ENCODE measurements at regions not wholly inside any gene's neighbourhood (a gene's known extent, or its start where the extent isn't known, plus 50 kb on each side); places are given as distances from the start of the nearest gene placed in this dataset.

GRCh38 chr2:221044781-221045180, 527.3 kb downstream of the EPHA4 start:
- no peak for TF ChIP-seq CTCF (IDR thresholded peaks at IDR 0.05; ENCODE audit: unreplicated experiment)
- Mint-ChIP-seq H3K27ac (no peak overlapping the region), H3K27me3 (no peaks in the 10 kb centered on the region), H3K36me3 (ENCODE audit: insufficient read depth) (no peaks in the 10 kb centered on the region), H3K4me1 (ENCODE audit: low read depth) (no peaks in the 10 kb centered on the region), H3K4me3 (ENCODE audit: low read depth) (no peak overlapping the region), H3K9me3 (ENCODE audit: low read depth) (no peaks in the 10 kb centered on the region)
- no peak for DNase-seq (ENCODE audit: low spot score, unreplicated experiment)

- no peak overlapping the region for H3K4me3 Mint-ChIP-seq (ENCODE audit: low read depth)
- TF ChIP-seq CTCF (IDR thresholded peaks at IDR 0.05; ENCODE audit: unreplicated experiment), result no peak
- H3K27ac Mint-ChIP-seq, result no peak overlapping the region
- no peaks in the 10 kb centered on the region for H3K9me3 Mint-ChIP-seq (ENCODE audit: low read depth)
- H3K27me3 Mint-ChIP-seq, result no peaks in the 10 kb centered on the region
- no peak for DNase-seq (ENCODE audit: low spot score, unreplicated experiment)
- no peaks in the 10 kb centered on the region for H3K4me1 Mint-ChIP-seq (ENCODE audit: low read depth)
- no peaks in the 10 kb centered on the region for H3K36me3 Mint-ChIP-seq (ENCODE audit: insufficient read depth)
Observed at GRCh38 chr2:221050020-221050795, 521.9 kb downstream of the EPHA4 start.

- H3K4me3 Mint-ChIP-seq (ENCODE audit: low read depth), result no peak overlapping the region
- H3K36me3 Mint-ChIP-seq (ENCODE audit: insufficient read depth), result no peaks in the 10 kb centered on the region
- H3K27ac Mint-ChIP-seq, result no peak overlapping the region
- H3K4me1 Mint-ChIP-seq (ENCODE audit: low read depth), result no peaks in the 10 kb centered on the region
- no peaks in the 10 kb centered on the region for H3K27me3 Mint-ChIP-seq
- DNase-seq (ENCODE audit: low spot score, unreplicated experiment), result no peak
- H3K9me3 Mint-ChIP-seq (ENCODE audit: low read depth), result no peaks in the 10 kb centered on the region
- no peak for TF ChIP-seq CTCF (IDR thresholded peaks at IDR 0.05; ENCODE audit: unreplicated experiment)
Observed at GRCh38 chr2:221051162-221051561, 520.9 kb downstream of the EPHA4 start.

- no peak for TF ChIP-seq CTCF (IDR thresholded peaks at IDR 0.05; ENCODE audit: unreplicated experiment)
- Mint-ChIP-seq H3K9me3 (ENCODE audit: low read depth) (peaks cover 11% of the 10 kb centered on the region), H3K27me3 (no peaks in the 10 kb centered on the region), H3K4me3 (ENCODE audit: low read depth) (no peak overlapping the region), H3K4me1 (ENCODE audit: low read depth) (no peaks in the 10 kb centered on the region), H3K27ac (no peak overlapping the region), H3K36me3 (ENCODE audit: insufficient read depth) (no peaks in the 10 kb centered on the region)
- no peak for DNase-seq (ENCODE audit: low spot score, unreplicated experiment)
Observed at GRCh38 chr2:221060376-221060775, 511.7 kb downstream of the EPHA4 start.

- H3K4me1 Mint-ChIP-seq (ENCODE audit: low read depth), result no peaks in the 10 kb centered on the region
- H3K4me3 Mint-ChIP-seq (ENCODE audit: low read depth), result no peak overlapping the region
- H3K9me3 Mint-ChIP-seq (ENCODE audit: low read depth), result peaks cover 5% of the 10 kb centered on the region
- no peaks in the 10 kb centered on the region for H3K27me3 Mint-ChIP-seq
- no peaks in the 10 kb centered on the region for H3K36me3 Mint-ChIP-seq (ENCODE audit: insufficient read depth)
- TF ChIP-seq CTCF (IDR thresholded peaks at IDR 0.05; ENCODE audit: unreplicated experiment), result no peak
- no peak overlapping the region for H3K27ac Mint-ChIP-seq
- no peak for DNase-seq (ENCODE audit: low spot score, unreplicated experiment)
Observed at GRCh38 chr2:221063568-221063967, 508.5 kb downstream of the EPHA4 start.
